PFSK-1 (cell line): ENCODE measurements at regions not wholly inside any gene's neighbourhood (a gene's known extent, or its start where the extent isn't known, plus 50 kb on each side); places are given as distances from the start of the nearest gene placed in this dataset.

Experiments used
- FOXP2 ChIP-seq: optimal IDR thresholded peaks from 2 replicates; pipeline ENCODE3; 2011; ENCODE audit warnings: borderline replicate concordance, control low read depth, inconsistent platforms; ENCODE audit not compliant: insufficient read depth; ENCODE audit errors: extremely low read length, extremely low read depth
- POLR2AphosphoS5 ChIP-seq: IDR thresholded peaks from 2 replicates; pipeline ENCODE4 v1.6.1; 2012; ENCODE audit warnings: low read depth, mild to moderate bottlenecking, control low read depth, low read length, moderate library complexity
- SIN3A ChIP-seq: IDR thresholded peaks from 2 replicates; pipeline ENCODE4 v1.6.1; 2012; ENCODE audit warnings: mild to moderate bottlenecking, low read length, moderate library complexity, borderline replicate concordance; ENCODE audit not compliant: insufficient read depth
- TAF1 ChIP-seq: IDR thresholded peaks from 2 replicates; pipeline ENCODE4 v1.6.1; 2012; ENCODE audit warnings: low read length, control low read depth, borderline replicate concordance; ENCODE audit not compliant: insufficient read depth
- TF ChIP-seq, protein P1 (sequence below), 2 experiments: IDR thresholded peaks; 2 replicates each; pipeline versions ENCODE4 v1.6.1 to v1.8.0; 2011 to 2012; ENCODE audit warnings: low read depth in 2 of 2, low read length in 2 of 2, control low read depth in 1 of 2, inconsistent platforms in 1 of 2, mild to moderate bottlenecking in 1 of 2, moderate library complexity in 1 of 2; ENCODE audit not compliant: insufficient read depth in 1 of 2

DNA sequence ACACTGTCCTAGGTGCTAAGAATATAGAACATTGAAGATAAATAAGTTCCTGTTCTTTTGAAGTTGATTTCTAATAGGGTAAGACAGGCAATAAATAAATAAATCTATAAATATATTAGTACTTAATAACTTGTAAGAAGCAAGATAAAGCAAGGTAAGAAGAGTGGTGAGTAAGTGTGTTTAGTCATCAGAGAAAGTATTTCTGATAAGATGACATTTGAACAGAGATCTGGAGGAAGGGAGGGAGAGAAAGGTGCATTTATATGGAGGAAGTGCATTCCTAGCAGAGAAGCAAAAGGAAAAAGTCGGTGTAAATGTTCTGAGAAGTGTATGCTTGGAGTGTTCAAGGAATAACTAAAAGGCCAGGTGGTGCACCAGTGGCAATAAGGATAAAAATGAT is 184.4 kb upstream of the GRIP1 start:
- TF ChIP-seq, protein P1, sequence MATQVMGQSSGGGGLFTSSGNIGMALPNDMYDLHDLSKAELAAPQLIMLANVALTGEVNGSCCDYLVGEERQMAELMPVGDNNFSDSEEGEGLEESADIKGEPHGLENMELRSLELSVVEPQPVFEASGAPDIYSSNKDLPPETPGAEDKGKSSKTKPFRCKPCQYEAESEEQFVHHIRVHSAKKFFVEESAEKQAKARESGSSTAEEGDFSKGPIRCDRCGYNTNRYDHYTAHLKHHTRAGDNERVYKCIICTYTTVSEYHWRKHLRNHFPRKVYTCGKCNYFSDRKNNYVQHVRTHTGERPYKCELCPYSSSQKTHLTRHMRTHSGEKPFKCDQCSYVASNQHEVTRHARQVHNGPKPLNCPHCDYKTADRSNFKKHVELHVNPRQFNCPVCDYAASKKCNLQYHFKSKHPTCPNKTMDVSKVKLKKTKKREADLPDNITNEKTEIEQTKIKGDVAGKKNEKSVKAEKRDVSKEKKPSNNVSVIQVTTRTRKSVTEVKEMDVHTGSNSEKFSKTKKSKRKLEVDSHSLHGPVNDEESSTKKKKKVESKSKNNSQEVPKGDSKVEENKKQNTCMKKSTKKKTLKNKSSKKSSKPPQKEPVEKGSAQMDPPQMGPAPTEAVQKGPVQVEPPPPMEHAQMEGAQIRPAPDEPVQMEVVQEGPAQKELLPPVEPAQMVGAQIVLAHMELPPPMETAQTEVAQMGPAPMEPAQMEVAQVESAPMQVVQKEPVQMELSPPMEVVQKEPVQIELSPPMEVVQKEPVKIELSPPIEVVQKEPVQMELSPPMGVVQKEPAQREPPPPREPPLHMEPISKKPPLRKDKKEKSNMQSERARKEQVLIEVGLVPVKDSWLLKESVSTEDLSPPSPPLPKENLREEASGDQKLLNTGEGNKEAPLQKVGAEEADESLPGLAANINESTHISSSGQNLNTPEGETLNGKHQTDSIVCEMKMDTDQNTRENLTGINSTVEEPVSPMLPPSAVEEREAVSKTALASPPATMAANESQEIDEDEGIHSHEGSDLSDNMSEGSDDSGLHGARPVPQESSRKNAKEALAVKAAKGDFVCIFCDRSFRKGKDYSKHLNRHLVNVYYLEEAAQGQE (IDR thresholded peaks at IDR 0.05; ENCODE audit: insufficient read depth in 1 of 2, low read depth in 2 of 2, low read length in 2 of 2) = no peak
- no peak for TF ChIP-seq POLR2AphosphoS5
- no peak for TF ChIP-seq SIN3A
- no peak for TF ChIP-seq FOXP2
- no peak for TF ChIP-seq TAF1

DNA sequence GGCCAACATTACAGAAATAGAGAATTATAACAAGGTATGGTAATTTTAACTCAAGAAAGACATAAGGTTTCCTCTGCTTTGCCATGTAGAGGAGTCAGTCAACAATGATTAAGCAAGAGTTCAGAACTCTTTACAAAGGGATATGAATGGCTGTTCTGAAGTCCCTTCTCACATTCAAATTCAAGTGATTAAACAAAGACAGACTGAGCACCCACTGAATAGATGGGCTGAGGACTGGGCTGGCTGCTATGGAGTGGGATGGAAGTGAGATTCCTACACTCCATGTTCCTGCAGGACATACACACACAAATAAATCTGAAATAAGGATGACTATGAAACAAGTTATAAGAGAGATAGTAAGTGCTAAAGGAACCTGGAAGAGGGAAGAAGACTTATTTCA is 199.0 kb upstream of the GRIP1 start:
- TF ChIP-seq SIN3A = no peak
- TF ChIP-seq POLR2AphosphoS5 = no peak
- TF ChIP-seq TAF1 = no peak
- TF ChIP-seq FOXP2 = no peak
- TF ChIP-seq, protein P1 (IDR thresholded peaks at IDR 0.05; ENCODE audit: insufficient read depth in 1 of 2, low read depth in 2 of 2, low read length in 2 of 2) = no peak

DNA sequence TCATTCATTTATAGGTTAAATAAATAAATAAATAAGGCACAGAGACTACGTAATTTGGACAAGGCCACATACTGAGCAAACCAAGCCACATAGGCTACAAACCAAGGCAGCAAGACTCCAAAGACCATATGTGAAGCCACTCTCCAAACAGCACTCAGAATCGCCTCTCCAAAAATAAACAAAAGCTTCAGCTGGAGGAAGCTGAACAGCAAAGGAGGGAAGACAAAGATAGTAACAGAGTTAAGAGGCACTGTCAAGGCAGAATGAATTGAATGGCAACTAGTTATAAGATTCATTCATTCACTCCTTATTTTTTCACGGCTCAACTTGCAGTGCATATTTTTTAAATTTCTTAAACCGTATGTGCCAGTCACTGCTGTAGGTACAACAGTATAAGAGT is 200.5 kb upstream of the GRIP1 start:
- no peak for TF ChIP-seq FOXP2
- TF ChIP-seq SIN3A = no peak
- TF ChIP-seq POLR2AphosphoS5 = no peak
- TF ChIP-seq TAF1 = no peak
- TF ChIP-seq, protein P1 (IDR thresholded peaks at IDR 0.05; ENCODE audit: insufficient read depth in 1 of 2, low read depth in 2 of 2, low read length in 2 of 2) = no peak

DNA sequence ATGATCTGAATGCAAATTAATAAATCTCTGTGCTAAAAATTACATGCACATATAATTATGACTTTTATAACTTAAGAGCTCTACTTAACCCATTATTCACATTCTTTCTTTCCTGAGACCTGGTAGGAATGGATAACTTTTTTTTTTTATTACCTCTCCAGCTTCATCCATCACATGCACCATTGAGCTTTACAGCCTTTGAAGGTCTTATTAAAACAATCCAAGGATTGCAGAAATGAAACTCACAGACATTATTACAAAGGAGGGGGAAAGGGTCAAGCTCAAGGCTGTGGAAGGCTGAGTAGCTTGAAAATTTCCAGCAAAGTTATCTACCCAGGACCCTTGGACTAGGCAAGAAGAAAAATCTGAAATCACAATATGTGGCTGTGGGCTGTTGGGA is 202.5 kb upstream of the GRIP1 start:
- TF ChIP-seq FOXP2 (no peak), SIN3A (no peak), POLR2AphosphoS5 (no peak), TAF1 (no peak)
- TF ChIP-seq, protein P1 (IDR thresholded peaks at IDR 0.05; ENCODE audit: insufficient read depth in 1 of 2, low read depth in 2 of 2, low read length in 2 of 2) = no peak

DNA sequence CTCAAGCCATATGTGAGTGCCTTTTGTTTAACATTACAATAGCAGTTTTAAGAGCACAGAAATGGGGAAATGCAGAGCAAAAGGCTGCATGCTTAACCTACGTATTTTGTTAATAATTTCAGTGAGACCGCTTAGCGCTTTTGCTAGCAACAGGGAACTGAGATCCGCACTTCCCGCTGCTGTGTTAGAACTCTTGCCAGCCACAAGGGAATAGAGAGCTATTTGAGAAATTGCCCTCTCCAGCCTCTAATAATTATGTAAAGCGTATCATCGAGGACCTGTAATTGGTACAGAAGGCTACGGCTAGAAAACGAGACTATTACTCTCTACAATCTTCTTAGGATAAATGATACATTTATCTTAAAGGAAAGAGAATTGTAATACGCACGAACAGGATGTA is 205.2 kb upstream of the GRIP1 start:
- TF ChIP-seq, protein P1 (IDR thresholded peaks at IDR 0.05; ENCODE audit: insufficient read depth in 1 of 2, low read depth in 2 of 2, low read length in 2 of 2) = no peak
- TF ChIP-seq POLR2AphosphoS5 (no peak), TAF1 (no peak), SIN3A (no peak), FOXP2 (no peak)
